IMR-90 (cell line): ENCODE measurements at regions not wholly inside any gene's neighbourhood (a gene's known extent, or its start where the extent isn't known, plus 50 kb on each side); places are given as distances from the start of the nearest gene placed in this dataset.

Source experiments
- ATAC-seq: fragments of 200-7000 bp; cut with Tn5 transposase; 2 replicates; pipeline ENCODE4 v1.9.1; 2020; ENCODE audit warnings: low read depth, mild to moderate bottlenecking, moderate library complexity
- BruUV-seq: library from RNA; stranded (reverse); fragments of 400-500 nt; replicated peaks from 2 replicates; lab custom pipeline; 2021; lab: Mats Ljungman, UMichigan
- CTCF ChIA-PET: fragments of 300-600 bp; formaldehyde crosslinking; extraction: SDS; loops from one replicate; lab custom pipeline; 2021; ENCODE audit warnings: antibody characterized with exemption; lab: Yijun Ruan, JAX
- POLR2A ChIA-PET: fragments of 300-600 bp; sonication (Branson Sonifier 250); formaldehyde crosslinking; loops from one replicate; lab custom pipeline; 2022; ENCODE audit warnings: antibody characterized with exemption; ENCODE audit not compliant: unreplicated experiment; lab: Charles Lee
- DNase-seq: peaks from one replicate; pipeline ENCODE4 v3.0.0; 2013
- H2AFZ ChIP-seq: replicated peaks from 2 replicates; pipeline ENCODE3; 2013; ENCODE audit warnings: low read length, mild to moderate bottlenecking; ENCODE audit not compliant: poor library complexity
- H2AK5ac ChIP-seq: 2 replicates; pipeline ENCODE4 v1.6.1; 2013; ENCODE audit warnings: low read depth, low read length, inconsistent platforms
- H2AK9ac ChIP-seq: replicated peaks from 2 replicates; pipeline ENCODE3; 2013; ENCODE audit warnings: mild to moderate bottlenecking, low read depth, low read length, moderate library complexity; ENCODE audit not compliant: poor library complexity
- H2BK120ac ChIP-seq: 2 replicates; pipeline ENCODE4 v1.6.1; 2013; ENCODE audit warnings: low read depth, low read length, inconsistent platforms
- H2BK15ac ChIP-seq: 3 replicates; pipeline ENCODE4 v1.6.1; 2013; ENCODE audit warnings: low read depth, low read length, inconsistent platforms
- H2BK20ac ChIP-seq: 2 replicates; pipeline ENCODE4 v1.6.1; 2013; ENCODE audit warnings: low read depth, mild to moderate bottlenecking, inconsistent platforms, low read length, moderate library complexity
- H2BK5ac ChIP-seq: 2 replicates; pipeline ENCODE4 v1.6.1; 2013; ENCODE audit warnings: mild to moderate bottlenecking, low read depth, low read length, inconsistent platforms; ENCODE audit not compliant: poor library complexity, severe bottlenecking
- H3K14ac ChIP-seq: replicated peaks from 2 replicates; pipeline ENCODE4 v1.6.1; 2013; ENCODE audit warnings: low read depth, low read length, inconsistent platforms
- H3K18ac ChIP-seq: 2 replicates; pipeline ENCODE4 v1.6.1; 2013; ENCODE audit warnings: low read depth, low read length, control low read depth
- H3K23ac ChIP-seq: 2 replicates; pipeline ENCODE4 v1.6.1; 2013; ENCODE audit warnings: low read depth, low read length, inconsistent platforms
- H3K27ac ChIP-seq: 2 replicates; pipeline ENCODE4 v1.5.1; 2013; ENCODE audit warnings: mild to moderate bottlenecking, control low read depth, low read length; ENCODE audit not compliant: insufficient read depth
- H3K27me3 ChIP-seq: 2 replicates; pipeline ENCODE4 v1.6.1; 2013; ENCODE audit warnings: low read length; ENCODE audit not compliant: control insufficient read depth, insufficient read depth
- H3K36me3 ChIP-seq: 2 replicates; pipeline ENCODE4 v1.6.1; 2013; ENCODE audit warnings: low read length, mixed read lengths; ENCODE audit not compliant: control insufficient read depth, insufficient read depth
- H3K4ac ChIP-seq: 2 replicates; pipeline ENCODE4 v1.6.1; 2013; ENCODE audit warnings: low read depth, low read length, inconsistent platforms
- H3K4me1 ChIP-seq: 2 replicates; pipeline ENCODE4 v1.6.1; 2013; ENCODE audit warnings: low read length, mixed read lengths; ENCODE audit not compliant: control insufficient read depth, insufficient read depth
- H3K4me2 ChIP-seq: 2 replicates; pipeline ENCODE4 v1.6.1; 2013; ENCODE audit warnings: low read depth, mild to moderate bottlenecking, control low read depth, low read length, moderate library complexity
- H3K4me3 ChIP-seq: 2 replicates; pipeline ENCODE4 v1.5.1; 2013; ENCODE audit warnings: low read depth, mild to moderate bottlenecking, control low read depth, low read length, moderate library complexity; ENCODE audit not compliant: insufficient read depth
- H3K56ac ChIP-seq: 2 replicates; pipeline ENCODE4 v1.6.1; 2013; ENCODE audit warnings: low read length, inconsistent platforms; ENCODE audit not compliant: insufficient read depth; ENCODE audit errors: extremely low read depth
- H3K79me1 ChIP-seq, 2 experiments: 2 replicates each; pipeline ENCODE4 v1.6.1; 2013; ENCODE audit warnings: low read length in 2 of 2, inconsistent platforms in 1 of 2, low read depth in 1 of 2
- H3K9ac ChIP-seq: 2 replicates; pipeline ENCODE4 v1.6.1; 2013; ENCODE audit warnings: low read depth, low read length, control low read depth
- H3K9me1 ChIP-seq: 2 replicates; pipeline ENCODE4 v1.6.1; 2013; ENCODE audit warnings: low read length, inconsistent platforms; ENCODE audit not compliant: insufficient read depth
- H3K9me3 ChIP-seq: 2 replicates; pipeline ENCODE4 v1.6.1; 2013; ENCODE audit warnings: low read length; ENCODE audit not compliant: control insufficient read depth, insufficient read depth
- H4K20me1 ChIP-seq: 2 replicates; pipeline ENCODE4 v1.6.1; 2013; ENCODE audit warnings: low read length, inconsistent platforms; ENCODE audit not compliant: insufficient read depth
- H4K5ac ChIP-seq: 2 replicates; pipeline ENCODE4 v1.6.1; 2013; ENCODE audit warnings: mild to moderate bottlenecking, low read depth, low read length, control low read depth
- H4K8ac ChIP-seq, 2 experiments: 2 replicates each; pipeline ENCODE4 v1.6.1; 2013; ENCODE audit warnings: low read depth in 2 of 2, low read length in 2 of 2, control low read depth in 1 of 2, inconsistent platforms in 1 of 2
- H4K91ac ChIP-seq: 2 replicates; pipeline ENCODE4 v1.6.1; 2013; ENCODE audit warnings: low read depth, low read length, inconsistent platforms; ENCODE audit not compliant: insufficient read depth
- BHLHE40 ChIP-seq: fragments of 150-350 bp; IDR thresholded peaks from 2 replicates; pipeline ENCODE4 v1.6.1; 2016; ENCODE audit warnings: mild to moderate bottlenecking, low read depth, low read length
- CEBPB ChIP-seq: IDR thresholded peaks from 2 replicates; pipeline ENCODE4 v1.6.1; 2012; ENCODE audit warnings: low read depth, low read length, improper control_type of control experiment
- CHD1 ChIP-seq: IDR thresholded peaks from 2 replicates; pipeline ENCODE4 v1.6.1; 2012; ENCODE audit warnings: low read depth, low read length, improper control_type of control experiment
- CTCF ChIP-seq: conservative IDR thresholded peaks from 2 replicates; pipeline ENCODE4 v1.5.1; 2012; ENCODE audit warnings: mild to moderate bottlenecking, low read depth, low read length, improper control_type of control experiment
- FOS ChIP-seq: fragments of 150-350 bp; IDR thresholded peaks from 2 replicates; pipeline ENCODE4 v1.6.1; 2016; ENCODE audit warnings: low read depth, low read length
- RAD21 ChIP-seq: IDR thresholded peaks from 2 replicates; pipeline ENCODE4 v1.6.1; 2012; ENCODE audit warnings: low read length, improper control_type of control experiment
- RCOR1 ChIP-seq: IDR thresholded peaks from 2 replicates; pipeline ENCODE4 v1.6.1; 2012; ENCODE audit warnings: mild to moderate bottlenecking, low read length, improper control_type of control experiment; ENCODE audit not compliant: insufficient replicate concordance
- SMC3 ChIP-seq: fragments of 150-350 bp; IDR thresholded peaks from 2 replicates; pipeline ENCODE4 v1.6.1; 2016; ENCODE audit warnings: low read depth, mild to moderate bottlenecking, antibody characterized with exemption, low read length, moderate library complexity
- USF2 ChIP-seq: fragments of 150-350 bp; IDR thresholded peaks from 2 replicates; pipeline ENCODE4 v1.6.1; 2017; ENCODE audit warnings: mild to moderate bottlenecking, antibody characterized with exemption, low read length, low read depth
- WGBS, 2 experiments: methylation state at CpG; one replicate each; pipeline versions ENCODE4 v1.1.5 to v1.1.7; 2013; ENCODE audit warnings: missing lambda C conversion rate in 2 of 2; ENCODE audit not compliant: insufficient read length in 1 of 2; ENCODE audit errors: extremely low coverage in 2 of 2; 5-methylcytosine and 5-hydroxymethylcytosine counted together
- dilution Hi-C: fragments of 300-500 bp; cut with HindIII; formaldehyde crosslinking; loops from one replicate; pipeline ENCODE4 v1.14.3; 2018; ENCODE audit warnings: low sequenced_read_pairs; ENCODE audit not compliant: unreplicated experiment
- in situ Hi-C: fragments of 300-500 bp; cut with MboI; formaldehyde crosslinking; loops from 3 replicates; pipeline ENCODE4 v1.14.3; 2019; ENCODE audit warnings: low sequenced_read_pairs, inconsistent platforms, mixed read lengths
- intact Hi-C: fragments of 100-400 bp; cut with micrococcal nuclease; formaldehyde crosslinking; loops from 2 replicates; pipeline ENCODE4 v1.10.0; 2022

GRCh38 chr17:72407336-72407909 lies 286.6 kb downstream of the SOX9 start (continued):
- no peak for TF ChIP-seq CEBPB

- H3K9ac ChIP-seq, result 0 out of 2 replicates have a peak overlapping the region, but pooled peaks have one; percentile 3
These were observed 287.1 kb downstream of the SOX9 start for GRCh38 chr17:72407931-72408330.

More at GRCh38 chr17:72407931-72408330, 287.1 kb downstream of the SOX9 start:
- no peak overlapping the region for H3K4me3 ChIP-seq
- ChIA-PET CTCF (no interaction called here), POLR2A (no interaction called here)
- peak overlapping the region; percentile 13 for H2AK9ac ChIP-seq
- H3K79me1 ChIP-seq, result peaks cover 21 to 68% of the 10 kb centered on the region in 2 experiments
- H3K9me3 ChIP-seq, result no peaks in the 10 kb centered on the region
- no TSS peak for BruUV-seq
- H3K4me2 ChIP-seq, result peak overlapping the region; percentile 6; the same call in 1 of the 2 replicates
- H2BK120ac ChIP-seq, result peak overlapping the region; percentile 83
- peak overlapping the region; percentile 83 for H3K18ac ChIP-seq
- peak overlapping the region; percentile 58 for H4K5ac ChIP-seq
- H2BK15ac ChIP-seq, result peak overlapping the region; percentile 88; the same call in 1 of the 3 replicates
- H4K91ac ChIP-seq, result peak overlapping the region; percentile 78
- dilution Hi-C loops (no loop called here), in situ Hi-C loops (no loop called here), intact Hi-C loops (no loop called here)
- peak overlapping the region; percentile 91 for H3K4ac ChIP-seq
- 0 out of 2 replicates have a peak overlapping the region, but pooled peaks have one; percentile 1 for H3K56ac ChIP-seq
- no peaks in the 10 kb centered on the region for H4K20me1 ChIP-seq
- no peak overlapping the region for H2AFZ ChIP-seq
- peak overlapping the region; percentile 69; the same call in 1 of the 2 replicates for H3K27ac ChIP-seq
- 0 out of 2 replicates have a peak, but pooled peaks cover 2% of the 10 kb centered on the region for H3K36me3 ChIP-seq
- peak overlapping the region; percentile 81 for H2AK5ac ChIP-seq
- H3K27me3 ChIP-seq, result no peaks in the 10 kb centered on the region
- peaks cover 37% of the 10 kb centered on the region for H3K9me1 ChIP-seq
- peak overlapping the region; percentile 59; the same call in 1 of the 2 replicates for H3K23ac ChIP-seq
- H4K8ac ChIP-seq, result peak overlapping the region in 1 of 2 experiments; percentile 74; a peak in 2 of 4 replicates
- 0 out of 2 replicates have a peak, but pooled peaks have one; percentile 5 for ATAC-seq
- peaks cover 28% of the 10 kb centered on the region for H3K4me1 ChIP-seq
- H3K14ac ChIP-seq, result peak overlapping the region; percentile 57
- TF ChIP-seq RAD21 (no peak), USF2 (no peak), RCOR1 (no peak), FOS (no peak), SMC3 (no peak), CHD1 (no peak), CTCF (no peak), BHLHE40 (no peak)
- 100% methylated on average over 2 of the region's 4 CpGs; no CpG with 5 or more reads in 1 of the 2 experiments for WGBS, 2 experiments
- peak overlapping the region; percentile 68 for H2BK5ac ChIP-seq
- H2BK20ac ChIP-seq, result peak overlapping the region; percentile 76
- DNase-seq, result no peak
